Inflammatory macrophage treated with lipopolysaccharide for 4 hours (primary cell): ENCODE measurements at regions not wholly inside any gene's neighbourhood (a gene's known extent, or its start where the extent isn't known, plus 50 kb on each side); places are given as distances from the start of the nearest gene placed in this dataset.
"Not testable (repeated sequence)": the region's sequence is repeated elsewhere in the genome, so short reads cannot be mapped to it uniquely, and the experiment has no call there.

Source experiments
- DNase-seq: peaks from one replicate; pipeline ENCODE4 v3.0.0-alpha.2; 2020

- no peak for DNase-seq
These were observed 92.0 kb upstream of the CDC14C start for GRCh38 chr7:48832303-48832845.

GRCh38 chr7:48837266-48837665, 87.1 kb upstream of the CDC14C start:
- DNase-seq: no peak

GRCh38 chr7:48839108-48839507, 85.2 kb upstream of the CDC14C start:
- no peak for DNase-seq

GRCh38 chr7:48841739-48842138, 82.6 kb upstream of the CDC14C start:
- no peak for DNase-seq

- DNase-seq: no peak
These were observed 76.4 kb upstream of the CDC14C start for GRCh38 chr7:48847917-48848316.

GRCh38 chr7:48860447-48860846, 63.9 kb upstream of the CDC14C start:
- DNase-seq: not testable (repeated sequence)

- no peak for DNase-seq
These were observed 55.4 kb upstream of the CDC14C start for GRCh38 chr7:48868916-48869315.

- no peak for DNase-seq
These were observed 51.8 kb upstream of the CDC14C start for GRCh38 chr7:48872548-48872947.
